HG03354 (cell line): ENCODE measurements at regions not wholly inside any gene's neighbourhood (a gene's known extent, or its start where the extent isn't known, plus 50 kb on each side); places are given as distances from the start of the nearest gene placed in this dataset.

Experiments used
- ATAC-seq: cut with Tn5 transposase; IDR thresholded peaks from one replicate; pipeline ENCODE4 v1.9.1; 2021; ENCODE audit warnings: mild to moderate bottlenecking; ENCODE audit not compliant: unreplicated experiment, poor library complexity, severe bottlenecking

DNA sequence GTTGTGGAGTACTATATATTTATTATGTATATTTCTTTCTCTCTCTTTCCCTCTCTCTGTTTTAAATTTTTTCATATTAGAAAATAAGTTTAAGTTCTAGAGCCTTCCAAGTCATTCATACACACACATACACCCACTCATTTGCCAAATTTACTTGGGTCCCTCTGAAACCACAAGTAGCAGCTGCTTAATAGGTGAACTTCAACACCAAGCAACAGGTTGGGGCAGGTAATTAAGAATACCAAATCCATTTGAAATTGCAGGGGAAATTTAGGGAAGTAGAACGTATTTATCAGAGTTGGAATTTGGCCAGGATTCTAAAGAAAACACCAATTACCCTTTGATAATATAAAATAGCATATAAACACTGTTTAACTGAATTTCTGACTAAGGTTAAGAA, 75.0 kb upstream of the RBBP8 start:
- no peak for ATAC-seq

- no peak for ATAC-seq
These were observed 72.3 kb upstream of the RBBP8 start for GRCh38 chr18:22860807-22861206.

DNA sequence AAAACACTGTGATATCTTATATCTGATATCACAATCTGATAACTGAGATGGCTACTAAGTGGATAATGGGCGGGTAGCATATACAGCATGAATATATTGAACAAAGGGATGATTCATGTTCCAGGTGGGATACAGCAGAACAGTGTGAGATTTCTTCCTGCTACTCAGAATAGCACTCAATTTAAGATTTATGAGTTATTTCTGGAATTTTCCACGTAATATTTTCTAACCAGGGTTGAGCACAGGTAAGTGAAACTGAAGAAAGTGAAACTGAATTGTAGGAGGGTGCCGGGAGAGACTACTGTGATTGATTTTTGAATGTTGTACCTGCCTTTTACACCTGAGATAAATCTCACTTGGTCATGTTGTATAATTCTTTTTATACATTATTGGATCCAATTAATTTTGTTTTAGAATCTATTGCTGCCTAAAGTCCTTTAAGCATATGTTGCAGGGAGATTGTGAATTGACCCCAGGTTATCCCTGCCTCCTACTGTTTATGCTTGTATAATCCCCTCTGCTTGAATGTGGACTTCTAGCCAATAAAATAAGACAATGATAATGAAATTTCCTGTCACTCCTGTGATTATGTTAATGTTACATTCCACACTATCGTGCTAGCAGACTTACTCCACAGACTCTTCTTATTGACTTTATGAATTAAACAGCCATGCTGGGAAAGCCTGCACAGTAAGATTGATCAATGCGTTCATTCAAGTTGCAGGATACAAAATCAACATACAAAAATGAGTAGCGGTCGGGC, 67.6 kb upstream of the RBBP8 start:
- no peak for ATAC-seq

DNA sequence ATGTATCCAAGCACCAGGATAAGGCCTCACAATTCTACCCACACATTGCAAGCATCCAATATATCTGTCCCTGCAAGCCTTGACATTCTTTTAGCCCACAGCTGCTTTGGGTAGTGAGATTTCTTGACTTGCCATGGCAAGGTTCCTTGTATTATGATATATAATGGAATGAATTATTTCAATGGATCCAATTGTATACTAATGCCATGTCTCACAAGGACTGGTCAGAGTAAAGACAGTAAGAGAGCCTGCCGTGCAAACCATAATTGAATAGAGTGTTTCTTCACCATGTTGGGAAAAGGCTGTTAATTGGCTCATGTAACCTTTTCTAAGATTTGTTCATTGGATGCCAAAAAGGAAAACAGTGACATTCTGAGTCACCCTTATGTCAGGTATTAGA, 64.3 kb upstream of the RBBP8 start:
- no peak for ATAC-seq

GRCh38 chr18:22871809-22872525, 61.2 kb upstream of the RBBP8 start:
- no peak for ATAC-seq

- peak; percentile 91 for ATAC-seq
These were observed 60.1 kb upstream of the RBBP8 start for GRCh38 chr18:22872900-22873537.

DNA sequence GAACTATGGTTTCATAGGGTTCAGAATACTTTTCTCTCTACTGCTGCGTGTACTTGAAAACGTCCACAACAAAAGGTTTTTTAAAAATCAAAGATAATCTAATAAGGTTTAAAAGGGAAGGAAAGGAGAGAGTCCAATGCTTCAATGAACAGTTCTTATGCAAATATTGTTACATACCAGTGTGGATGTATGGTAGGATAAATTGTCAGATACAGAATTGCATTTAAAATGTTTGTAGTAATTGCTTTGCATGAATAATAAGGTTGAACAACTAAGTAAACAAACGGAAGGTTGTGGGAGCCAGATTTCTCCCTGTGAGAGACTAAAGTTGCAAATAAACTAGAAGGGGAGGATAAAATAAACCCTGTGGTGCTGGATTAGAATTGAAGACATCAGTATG, 53.8 kb upstream of the RBBP8 start:
- no peak for ATAC-seq

DNA sequence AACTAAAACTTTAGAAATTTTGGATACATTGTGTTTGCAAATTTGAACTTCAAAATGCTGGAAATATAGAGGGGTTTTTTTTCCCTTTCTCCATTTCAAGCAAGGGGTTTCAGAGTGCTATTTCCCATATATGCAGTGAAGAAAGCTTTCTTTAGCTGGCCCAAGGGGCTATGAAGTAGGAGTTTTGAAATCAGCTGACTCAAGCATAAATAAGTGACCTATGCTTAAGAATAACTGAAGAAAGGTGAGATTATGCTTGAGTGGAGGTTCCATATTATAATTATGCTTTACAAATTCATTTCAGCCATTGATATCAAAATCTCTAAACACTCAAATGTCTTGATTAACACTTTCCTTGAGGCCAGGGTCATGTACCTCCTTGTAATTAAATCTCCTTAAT, 51.0 kb upstream of the RBBP8 start:
- no peak for ATAC-seq

- no peak for ATAC-seq
These were observed 49.9 kb upstream of the RBBP8 start for GRCh38 chr18:22883179-22883578.
